ENCODE measurements at regions not wholly inside any gene's neighbourhood (a gene's known extent, or its start where the extent isn't known, plus 50 kb on each side); places are given as distances from the start of the nearest gene placed in this dataset.

- Histone ChIP-seq H3K4me3 (replicated peaks in 1 of 4; ENCODE audit: control extremely low read depth in 1 of 4, insufficient read depth in 1 of 4, low read depth in 3 of 4, low read length in 4 of 4) (no peak overlapping the region), H2AFZ (ENCODE audit: low read length) (no peak overlapping the region), H4K20me1 (ENCODE audit: control insufficient read depth, extremely low read depth, insufficient read depth, low read length) (no peaks in the 10 kb centered on the region), H3K4me1 (ENCODE audit: control insufficient read depth, extremely low read depth, insufficient read depth, low read length) (no peaks in the 10 kb centered on the region), H3K27me3 (ENCODE audit: control insufficient read depth, insufficient read depth, low read length) (no peaks in the 10 kb centered on the region), H3K4me2 (ENCODE audit: extremely low read depth, insufficient read depth, low read length) (no peak overlapping the region), H3K79me2 (ENCODE audit: control insufficient read depth, insufficient read depth, low read length) (no peaks in the 10 kb centered on the region), H3K9ac (ENCODE audit: insufficient read depth, low read length) (no peak overlapping the region), H3K27ac (ENCODE audit: insufficient read depth, low read length) (no peak overlapping the region), H3K36me3 (ENCODE audit: control insufficient read depth, insufficient read depth, low read length) (no peaks in the 10 kb centered on the region), H3K9me3 (ENCODE audit: control insufficient read depth, insufficient read depth, low read depth, low read length) (no peaks in the 10 kb centered on the region)
- TF ChIP-seq EZH2 (IDR thresholded peaks at IDR 0.05; ENCODE audit: low read length, missing control alignments) (no peak), CTCF (conservative IDR thresholded peaks at IDR 0.05 in 1 of 2, IDR thresholded peaks at IDR 0.05 in 1 of 2; ENCODE audit: low read depth in 1 of 2, low read length in 2 of 2) (no peak)
- no peak for DNase-seq (ENCODE audit: low read depth in 2 of 2)
These were observed 382.8 kb downstream of the ADAMTS20 start for GRCh38 chr12:43169115-43169681.

- H3K27me3 ChIP-seq (ENCODE audit: control insufficient read depth, insufficient read depth, low read length) = no peaks in the 10 kb centered on the region
- no peaks in the 10 kb centered on the region for H3K79me2 ChIP-seq (ENCODE audit: control insufficient read depth, insufficient read depth, low read length)
- no peak overlapping the region for H3K9ac ChIP-seq (ENCODE audit: insufficient read depth, low read length)
- H2AFZ ChIP-seq (ENCODE audit: low read length) = no peak overlapping the region
- TF ChIP-seq CTCF (conservative IDR thresholded peaks at IDR 0.05 in 1 of 2, IDR thresholded peaks at IDR 0.05 in 1 of 2; ENCODE audit: low read depth in 1 of 2, low read length in 2 of 2) (no peak), EZH2 (IDR thresholded peaks at IDR 0.05; ENCODE audit: low read length, missing control alignments) (no peak)
- H3K27ac ChIP-seq (ENCODE audit: insufficient read depth, low read length) = no peak overlapping the region
- no peaks in the 10 kb centered on the region for H3K36me3 ChIP-seq (ENCODE audit: control insufficient read depth, insufficient read depth, low read length)
- no peak for DNase-seq (ENCODE audit: low read depth in 2 of 2)
- H3K4me2 ChIP-seq (ENCODE audit: extremely low read depth, insufficient read depth, low read length) = no peak overlapping the region
- no peak overlapping the region for H3K4me3 ChIP-seq (replicated peaks in 1 of 4; ENCODE audit: control extremely low read depth in 1 of 4, insufficient read depth in 1 of 4, low read depth in 3 of 4, low read length in 4 of 4)
- no peaks in the 10 kb centered on the region for H3K4me1 ChIP-seq (ENCODE audit: control insufficient read depth, extremely low read depth, insufficient read depth, low read length)
- H3K9me3 ChIP-seq (ENCODE audit: control insufficient read depth, insufficient read depth, low read depth, low read length) = no peaks in the 10 kb centered on the region
- H4K20me1 ChIP-seq (ENCODE audit: control insufficient read depth, extremely low read depth, insufficient read depth, low read length) = no peaks in the 10 kb centered on the region
These were observed 384.3 kb downstream of the ADAMTS20 start for GRCh38 chr12:43167691-43168090.

GRCh38 chr12:43165351-43165750 lies 386.7 kb downstream of the ADAMTS20 start:
- no peaks in the 10 kb centered on the region for H3K9me3 ChIP-seq (ENCODE audit: control insufficient read depth, insufficient read depth, low read depth, low read length)
- no peaks in the 10 kb centered on the region for H3K4me1 ChIP-seq (ENCODE audit: control insufficient read depth, extremely low read depth, insufficient read depth, low read length)
- DNase-seq (ENCODE audit: low read depth in 2 of 2) = no peak
- H3K4me2 ChIP-seq (ENCODE audit: extremely low read depth, insufficient read depth, low read length) = no peak overlapping the region
- H3K27ac ChIP-seq (ENCODE audit: insufficient read depth, low read length) = no peak overlapping the region
- no peaks in the 10 kb centered on the region for H3K79me2 ChIP-seq (ENCODE audit: control insufficient read depth, insufficient read depth, low read length)
- TF ChIP-seq CTCF (conservative IDR thresholded peaks at IDR 0.05 in 1 of 2, IDR thresholded peaks at IDR 0.05 in 1 of 2; ENCODE audit: low read depth in 1 of 2, low read length in 2 of 2) = no peak
- TF ChIP-seq EZH2 (IDR thresholded peaks at IDR 0.05; ENCODE audit: low read length, missing control alignments) = no peak
- H3K27me3 ChIP-seq (ENCODE audit: control insufficient read depth, insufficient read depth, low read length) = no peaks in the 10 kb centered on the region
- no peak overlapping the region for H3K4me3 ChIP-seq (replicated peaks in 1 of 4; ENCODE audit: control extremely low read depth in 1 of 4, insufficient read depth in 1 of 4, low read depth in 3 of 4, low read length in 4 of 4)
- H2AFZ ChIP-seq (ENCODE audit: low read length) = no peak overlapping the region
- no peaks in the 10 kb centered on the region for H3K36me3 ChIP-seq (ENCODE audit: control insufficient read depth, insufficient read depth, low read length)
- no peak overlapping the region for H3K9ac ChIP-seq (ENCODE audit: insufficient read depth, low read length)
- no peaks in the 10 kb centered on the region for H4K20me1 ChIP-seq (ENCODE audit: control insufficient read depth, extremely low read depth, insufficient read depth, low read length)

All from fibroblast of lung (primary cell).